Muscle of leg (tissue), 3 donors: ENCODE measurements at regions not wholly inside any gene's neighbourhood (a gene's known extent, or its start where the extent isn't known, plus 50 kb on each side); places are given as distances from the start of the nearest gene placed in this dataset.

Experiments used
- DNase-seq: peaks from one replicate; pipeline ENCODE4 v3.0.0; 2013
- H3K27ac ChIP-seq: one replicate; pipeline ENCODE4 v1.5.1; 2013; ENCODE audit warnings: mild to moderate bottlenecking, low read length, control low read depth
- H3K27me3 ChIP-seq: one replicate; pipeline ENCODE4 v1.6.1; 2013; ENCODE audit warnings: low read length; ENCODE audit not compliant: control insufficient read depth, insufficient read depth
- H3K36me3 ChIP-seq: one replicate; pipeline ENCODE4 v1.6.1; 2013; ENCODE audit warnings: low read length; ENCODE audit not compliant: control insufficient read depth, insufficient read depth
- H3K4me1 ChIP-seq: one replicate; pipeline ENCODE4 v1.6.1; 2013; ENCODE audit warnings: low read length; ENCODE audit not compliant: control insufficient read depth, insufficient read depth
- H3K4me3 ChIP-seq: one replicate; pipeline ENCODE4 v1.5.1; 2013; ENCODE audit warnings: low read length, control low read depth
- H3K9me3 ChIP-seq: replicated peaks from 2 replicates; pipeline ENCODE4 v1.6.1; 2013; ENCODE audit warnings: low read depth, low read length; ENCODE audit not compliant: control insufficient read depth
- WGBS: methylation state at CpG from one replicate; pipeline ENCODE4 v1.1.5; 2013; ENCODE audit warnings: missing lambda C conversion rate; ENCODE audit not compliant: insufficient coverage; 5-methylcytosine and 5-hydroxymethylcytosine counted together

- Histone ChIP-seq H3K9me3 (peaks cover 3% of the 10 kb centered on the region), H3K4me1 (no peaks in the 10 kb centered on the region), H3K27me3 (no peaks in the 10 kb centered on the region), H3K4me3 (no peak overlapping the region), H3K36me3 (no peaks in the 10 kb centered on the region), H3K27ac (no peak overlapping the region)
- no peak for DNase-seq
- WGBS: no CpG with 5 or more reads among the region's 2 CpGs
Measured at GRCh38 chr5:28415791-28416443, 1377.5 kb upstream of the CDH9 start.

GRCh38 chr5:28414619-28415018, 1376.2 kb upstream of the CDH9 start:
- Histone ChIP-seq H3K4me1 (no peaks in the 10 kb centered on the region), H3K27me3 (no peaks in the 10 kb centered on the region), H3K4me3 (no peak overlapping the region), H3K36me3 (no peaks in the 10 kb centered on the region), H3K27ac (no peak overlapping the region), H3K9me3 (peaks cover 3% of the 10 kb centered on the region)
- DNase-seq: no peak
- WGBS: no CpG with 5 or more reads among the region's 1 CpG

GRCh38 chr5:28408651-28409050, 1370.3 kb upstream of the CDH9 start:
- Histone ChIP-seq H3K4me3 (no peak overlapping the region), H3K36me3 (no peaks in the 10 kb centered on the region), H3K9me3 (peaks cover 15% of the 10 kb centered on the region), H3K27me3 (no peaks in the 10 kb centered on the region), H3K27ac (no peak overlapping the region), H3K4me1 (no peaks in the 10 kb centered on the region)
- DNase-seq: no peak

GRCh38 chr5:28408186-28408585, 1369.8 kb upstream of the CDH9 start:
- Histone ChIP-seq H3K4me1 (no peaks in the 10 kb centered on the region), H3K4me3 (no peak overlapping the region), H3K36me3 (no peaks in the 10 kb centered on the region), H3K27me3 (no peaks in the 10 kb centered on the region), H3K9me3 (peaks cover 15% of the 10 kb centered on the region), H3K27ac (no peak overlapping the region)
- WGBS: no CpG with 5 or more reads among the region's 3 CpGs
- no peak for DNase-seq

- 95% methylated on average over 33 of the region's 35 CpGs for WGBS
- H3K4me1 ChIP-seq: no peaks in the 10 kb centered on the region
- H3K36me3 ChIP-seq: no peaks in the 10 kb centered on the region
- H3K4me3 ChIP-seq: no peak overlapping the region
- H3K27ac ChIP-seq: no peak overlapping the region
- DNase-seq: no peak
- H3K9me3 ChIP-seq: peaks cover 12% of the 10 kb centered on the region
- no peaks in the 10 kb centered on the region for H3K27me3 ChIP-seq
Measured at GRCh38 chr5:28404363-28405071, 1366.1 kb upstream of the CDH9 start.

- WGBS: 89% methylated on average over 5 of the region's 5 CpGs
- no peaks in the 10 kb centered on the region for H3K36me3 ChIP-seq
- DNase-seq: no peak
Measured at GRCh38 chr5:28403846-28404245, 1365.5 kb upstream of the CDH9 start.

GRCh38 chr5:28402590-28403301, 1364.4 kb upstream of the CDH9 start:
- no peak overlapping the region for H3K27ac ChIP-seq
- H3K9me3 ChIP-seq: peaks cover 7% of the 10 kb centered on the region
- DNase-seq: no peak
- no CpG with 5 or more reads among the region's 3 CpGs for WGBS
- no peaks in the 10 kb centered on the region for H3K27me3 ChIP-seq
- no peak overlapping the region for H3K4me3 ChIP-seq
- no peaks in the 10 kb centered on the region for H3K4me1 ChIP-seq
- H3K36me3 ChIP-seq: no peaks in the 10 kb centered on the region

More at GRCh38 chr5:28403846-28404245, 1365.5 kb upstream of the CDH9 start:
- Histone ChIP-seq H3K27me3 (no peaks in the 10 kb centered on the region), H3K4me3 (no peak overlapping the region), H3K4me1 (no peaks in the 10 kb centered on the region), H3K27ac (no peak overlapping the region), H3K9me3 (peaks cover 12% of the 10 kb centered on the region)

GRCh38 chr5:28400076-28400475, 1361.7 kb upstream of the CDH9 start:
- DNase-seq: peak; percentile 58
- H3K4me1 ChIP-seq: no peaks in the 10 kb centered on the region
- no CpG with 5 or more reads among the region's 2 CpGs for whole genome bisulfite sequencing

GRCh38 chr5:28399211-28399610, 1360.8 kb upstream of the CDH9 start:
- Histone ChIP-seq H3K4me1 (no peaks in the 10 kb centered on the region), H3K9me3 (peaks cover 2% of the 10 kb centered on the region), H3K36me3 (no peaks in the 10 kb centered on the region), H3K4me3 (no peak overlapping the region), H3K27ac (no peak overlapping the region), H3K27me3 (no peaks in the 10 kb centered on the region)
- DNase-seq: no peak

More at GRCh38 chr5:28400076-28400475, 1361.7 kb upstream of the CDH9 start:
- Histone ChIP-seq H3K27ac (no peak overlapping the region), H3K4me3 (no peak overlapping the region), H3K27me3 (no peaks in the 10 kb centered on the region), H3K9me3 (peaks cover 6% of the 10 kb centered on the region), H3K36me3 (no peaks in the 10 kb centered on the region)

- no peaks in the 10 kb centered on the region for H3K36me3 ChIP-seq
- no peak overlapping the region for H3K27ac ChIP-seq
- whole genome bisulfite sequencing: no CpG with 5 or more reads among the region's 3 CpGs
- DNase-seq: no peak
- no peaks in the 10 kb centered on the region for H3K9me3 ChIP-seq
- H3K4me3 ChIP-seq: no peak overlapping the region
- H3K4me1 ChIP-seq: no peaks in the 10 kb centered on the region
- H3K27me3 ChIP-seq: no peaks in the 10 kb centered on the region
Measured at GRCh38 chr5:28398185-28398584, 1359.8 kb upstream of the CDH9 start.
